Endothelial cell of umbilical vein (primary cell): ENCODE measurements at regions not wholly inside any gene's neighbourhood (a gene's known extent, or its start where the extent isn't known, plus 50 kb on each side); places are given as distances from the start of the nearest gene placed in this dataset.

Source experiments
- BruUV-seq: library from RNA; stranded (reverse); fragments of 400-500 nt; replicated peaks from 2 replicates; lab custom pipeline; 2021; lab: Mats Ljungman, UMichigan
- CTCF ChIA-PET: fragments of 300-600, 350-600 bp; sonication (Branson Sonifier 250); formaldehyde crosslinking; loops from one replicate; lab custom pipeline; 2021; ENCODE audit warnings: antibody characterized with exemption, inconsistent platforms; lab: Charles Lee
- POLR2A ChIA-PET: fragments of 300-600, 350-600 bp; sonication (Branson Sonifier 250); formaldehyde crosslinking; loops from one replicate; lab custom pipeline; 2021; ENCODE audit warnings: antibody characterized with exemption, inconsistent platforms; lab: Charles Lee
- DNase-seq: peaks from one replicate; pipeline ENCODE4 v3.0.0-alpha.2; 2011; ENCODE audit warnings: low read depth, low spot score
- FAIRE-seq: peaks from 2 replicates; lab custom pipeline; 2011; peaks lifted over from hg19 to GRCh38; lab: Jason Lieb, UNC
- H2AFZ ChIP-seq: 2 replicates; pipeline ENCODE4 v1.6.0; 2012; ENCODE audit warnings: low read depth, low read length, control low read depth, inconsistent platforms
- H3K27ac ChIP-seq: 2 replicates; pipeline ENCODE4 v1.5.1; 2011; ENCODE audit warnings: low read depth, mild to moderate bottlenecking, control low read depth, low read length, moderate library complexity; ENCODE audit not compliant: insufficient read depth
- H3K27me3 ChIP-seq, 2 experiments: 2 replicates each; pipeline versions ENCODE4 v1.6.0 to v1.6.1; 2011; ENCODE audit warnings: low read length in 2 of 2, mixed read lengths in 1 of 2; ENCODE audit not compliant: control insufficient read depth in 2 of 2, insufficient read depth in 2 of 2
- H3K36me3 ChIP-seq, 2 experiments: 2 replicates in 1 of 2; 3 replicates in 1 of 2; pipeline ENCODE4 v1.5.1; 2011; ENCODE audit warnings: low read length in 2 of 2, mild to moderate bottlenecking in 1 of 2, moderate library complexity in 1 of 2; ENCODE audit not compliant: control insufficient read depth in 2 of 2, insufficient read depth in 2 of 2; ENCODE audit errors: extremely low read depth in 1 of 2
- H3K4me1 ChIP-seq: 3 replicates; pipeline ENCODE4 v1.5.1; 2011; ENCODE audit warnings: mild to moderate bottlenecking, low read length; ENCODE audit not compliant: control insufficient read depth, insufficient read depth; ENCODE audit errors: extremely low read depth
- H3K4me2 ChIP-seq: 2 replicates; pipeline ENCODE4 v1.6.1; 2011; ENCODE audit warnings: low read length, control low read depth, mixed read lengths; ENCODE audit not compliant: insufficient read depth
- H3K4me3 ChIP-seq, 3 experiments: fragments of 200-600 bp in 1 of 3; sonication (generic), shearing (Covaris generic) in 1 of 3; replicated peaks in 1 of 3; 2 replicates each; pipeline ENCODE4 v1.5.1; 2011 to 2016; ENCODE audit warnings: control low read depth in 3 of 3, low read length in 3 of 3, mild to moderate bottlenecking in 2 of 3, inconsistent platforms in 1 of 3, low read depth in 1 of 3, moderate library complexity in 1 of 3; ENCODE audit not compliant: insufficient read depth in 1 of 3
- H3K79me2 ChIP-seq: 2 replicates; pipeline ENCODE4 v1.6.0; 2012; ENCODE audit warnings: low read length, inconsistent platforms; ENCODE audit not compliant: control insufficient read depth, insufficient read depth
- H3K9ac ChIP-seq: replicated peaks from 2 replicates; pipeline ENCODE3; 2011; ENCODE audit warnings: low read length, control low read depth; ENCODE audit not compliant: insufficient read depth; ENCODE audit errors: extremely low read depth
- H3K9me1 ChIP-seq: replicated peaks from 3 replicates; pipeline ENCODE4 v1.6.0; 2011; ENCODE audit warnings: mild to moderate bottlenecking, low read length; ENCODE audit not compliant: control insufficient read depth, insufficient read depth; ENCODE audit errors: extremely low read depth
- H3K9me3 ChIP-seq: replicated peaks from 2 replicates; pipeline ENCODE4 v1.5.1; 2012; ENCODE audit warnings: low read length, inconsistent platforms; ENCODE audit not compliant: control insufficient read depth, insufficient read depth
- H4K20me1 ChIP-seq: replicated peaks from 2 replicates; pipeline ENCODE3; 2011; ENCODE audit warnings: mild to moderate bottlenecking, low read length; ENCODE audit not compliant: control insufficient read depth, insufficient read depth; ENCODE audit errors: extremely low read depth
- CTCF ChIP-seq, 2 donors: IDR thresholded peaks; 1 replicate in 1 of 2; 2 replicates in 1 of 2; pipeline ENCODE4 v1.5.1; 2011; ENCODE audit warnings: low read length in 2 of 2, mild to moderate bottlenecking in 2 of 2, moderate library complexity in 2 of 2, control low read depth in 1 of 2, inconsistent platforms in 1 of 2, low read depth in 1 of 2; ENCODE audit not compliant: insufficient read depth in 1 of 2; ENCODE audit errors: extremely low read depth in 1 of 2
- EZH2 ChIP-seq: IDR thresholded peaks from 2 replicates; pipeline ENCODE4 v1.6.1; 2012; ENCODE audit warnings: borderline replicate concordance, low read depth, mild to moderate bottlenecking, moderate library complexity, low read length, inconsistent platforms; ENCODE audit not compliant: severe bottlenecking
- FOS ChIP-seq: IDR thresholded peaks from 2 replicates; pipeline ENCODE4 v1.6.1; 2011; ENCODE audit warnings: mild to moderate bottlenecking, low read length, moderate library complexity, borderline replicate concordance; ENCODE audit not compliant: insufficient read depth
- GATA2 ChIP-seq: IDR thresholded peaks from 2 replicates; pipeline ENCODE4 v1.7.0; 2011; ENCODE audit warnings: low read depth, mild to moderate bottlenecking, moderate library complexity, mixed read lengths, low read length; ENCODE audit not compliant: insufficient read length, insufficient read depth
- JUN ChIP-seq: IDR thresholded peaks from 2 replicates; pipeline ENCODE4 v1.6.1; 2011; ENCODE audit warnings: borderline replicate concordance, low read depth; ENCODE audit not compliant: insufficient read length, insufficient read depth
- MYC ChIP-seq: IDR thresholded peaks from one replicate; pipeline ENCODE4 v1.6.1; 2011; ENCODE audit warnings: mild to moderate bottlenecking, low read depth, low read length
- POLR2A ChIP-seq: IDR thresholded peaks from 2 replicates; pipeline ENCODE4 v1.6.1; 2012; ENCODE audit warnings: low read depth, mild to moderate bottlenecking, control low read depth, low read length
- POLR2AphosphoS5 ChIP-seq: IDR thresholded peaks from 2 replicates; pipeline ENCODE4 v1.6.1; 2012; ENCODE audit warnings: low read depth, mild to moderate bottlenecking, control low read depth, low read length, moderate library complexity; ENCODE audit not compliant: insufficient read depth
- dilution Hi-C: fragments of 300-500 bp; cut with MboI; formaldehyde crosslinking; loops from one replicate; pipeline ENCODE4 v1.15.0; 2019; ENCODE audit warnings: low sequenced_read_pairs; ENCODE audit not compliant: extremely low pct_ligation_motif_present
- intact Hi-C: fragments of 100-400 bp; cut with micrococcal nuclease; formaldehyde crosslinking; loops from one replicate; pipeline ENCODE4 v1.10.0; 2022
- TF ChIP-seq, protein P1 (sequence below): IDR thresholded peaks from 2 replicates; pipeline ENCODE4 v1.6.1; 2011; ENCODE audit not compliant: insufficient read depth, insufficient read length

- Histone ChIP-seq H3K36me3 (no peaks in the 10 kb centered on the region), H2AFZ (no peak overlapping the region), H3K9ac (no peak overlapping the region), H3K9me3 (no peaks in the 10 kb centered on the region), H3K79me2 (peaks cover 7% of the 10 kb centered on the region), H3K9me1 (no peaks in the 10 kb centered on the region), H3K27ac (no peak overlapping the region), H3K4me2 (no peak overlapping the region), H3K27me3 (no peaks in the 10 kb centered on the region), H4K20me1 (no peaks in the 10 kb centered on the region), H3K4me3 (no peak overlapping the region), H3K4me1 (peaks cover 6% of the 10 kb centered on the region)
- FAIRE-seq: no peak
- CTCF ChIA-PET: no interaction called here
- POLR2A ChIA-PET: no interaction called here
- dilution Hi-C loops (no loop called here), intact Hi-C loops (no loop called here)
- BruUV-seq: no TSS peak
- no peak for DNase-seq
- TF ChIP-seq, protein P1, sequence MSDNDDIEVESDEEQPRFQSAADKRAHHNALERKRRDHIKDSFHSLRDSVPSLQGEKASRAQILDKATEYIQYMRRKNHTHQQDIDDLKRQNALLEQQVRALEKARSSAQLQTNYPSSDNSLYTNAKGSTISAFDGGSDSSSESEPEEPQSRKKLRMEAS: no peak
- TF ChIP-seq EZH2 (no peak), POLR2A (no peak), JUN (no peak), FOS (no peak), GATA2 (no peak), CTCF (IDR thresholded peaks at IDR 0.05; ENCODE audit: extremely low read depth in 1 of 2, insufficient read depth in 1 of 2, low read depth in 1 of 2, low read length in 2 of 2) (no peak), MYC (no peak), POLR2AphosphoS5 (no peak)
These were observed 173.7 kb downstream of the KLF12 start for GRCh38 chr13:73960474-73960873.
